ENCODE measurements at regions not wholly inside any gene's neighbourhood (a gene's known extent, or its start where the extent isn't known, plus 50 kb on each side); places are given as distances from the start of the nearest gene placed in this dataset.

GRCh38 chr7:24503506-24503905 is 69.7 kb upstream of the PALS2 start:
- TF ChIP-seq CTCF (conservative IDR thresholded peaks at IDR 0.05; ENCODE audit: low read depth, low read length) (no peak), EZH2phosphoT487 (IDR thresholded peaks at IDR 0.05; ENCODE audit: borderline replicate concordance, low read length) (no peak), EZH2 (IDR thresholded peaks at IDR 0.05; ENCODE audit: low read length, unreplicated experiment) (no peak)

Measured in PC-3 (cell line).